HepG2 (cell line): ENCODE measurements at regions not wholly inside any gene's neighbourhood (a gene's known extent, or its start where the extent isn't known, plus 50 kb on each side); places are given as distances from the start of the nearest gene placed in this dataset.

Source experiments
- ATAC-seq: fragments of 200-7000 bp; cut with Tn5 transposase; 3 replicates; pipeline ENCODE4 v1.9.1; 2020; ENCODE audit warnings: mild to moderate bottlenecking, moderate library complexity
- BruUV-seq: library from RNA; stranded (reverse); fragments of 400-500 nt; replicated peaks from 2 replicates; lab custom pipeline; 2021; lab: Mats Ljungman, UMichigan
- CTCF ChIA-PET: fragments of 300-600 bp; formaldehyde crosslinking; extraction: SDS; loops from one replicate; lab custom pipeline; 2021; ENCODE audit warnings: low total read pairs, inconsistent platforms, low intra/inter-chr PET ratio; lab: Yijun Ruan, JAX
- POLR2A ChIA-PET: fragments of 350-600 bp; sonication (Branson Sonifier 250); formaldehyde crosslinking; loops from one replicate; lab custom pipeline; 2020; ENCODE audit warnings: antibody characterized with exemption, inconsistent platforms; lab: Yijun Ruan, JAX
- DNase-seq: peaks from one replicate; pipeline ENCODE4 v3.0.0-alpha.2; 2015; ENCODE audit warnings: low spot score
- FAIRE-seq: peaks from 3 replicates; lab custom pipeline; 2011; peaks lifted over from hg19 to GRCh38; lab: Jason Lieb, UNC
- H2AFZ ChIP-seq: one replicate; pipeline ENCODE4 v1.6.1; 2011; ENCODE audit warnings: low read length, inconsistent platforms
- H3K27ac ChIP-seq: fragments of 300-600 bp; 3 replicates; pipeline ENCODE4 v1.8.0; 2011; ENCODE audit warnings: mixed run types, mild to moderate bottlenecking, mixed read lengths, low read length, inconsistent platforms; ENCODE audit not compliant: insufficient read depth; ENCODE audit errors: extremely low read length
- H3K27me3 ChIP-seq, 2 experiments: fragments of 200-600 bp in 1 of 2; 2 replicates in 1 of 2; 3 replicates in 1 of 2; pipeline versions ENCODE4 v1.6.0 to v1.8.0; 2011; ENCODE audit warnings: low read length in 2 of 2, mild to moderate bottlenecking in 2 of 2, moderate library complexity in 2 of 2, inconsistent platforms in 1 of 2; ENCODE audit not compliant: insufficient read depth in 2 of 2, control insufficient read depth in 1 of 2
- H3K36me3 ChIP-seq, 2 experiments: fragments of 200-600 bp in 1 of 2; replicated peaks in 1 of 2; 2 replicates in 1 of 2; 3 replicates in 1 of 2; pipeline versions ENCODE4 v1.5.1 to v1.8.0; 2011; ENCODE audit warnings: low read length in 2 of 2, inconsistent platforms in 1 of 2; ENCODE audit not compliant: insufficient read depth in 2 of 2, control insufficient read depth in 1 of 2
- H3K4me1 ChIP-seq: 2 replicates; pipeline ENCODE4 v1.5.1; 2012; ENCODE audit warnings: low read length, inconsistent platforms; ENCODE audit not compliant: insufficient read depth
- H3K4me2 ChIP-seq: 2 replicates; pipeline ENCODE4 v1.6.0; 2011; ENCODE audit warnings: low read depth, low read length, inconsistent platforms
- H3K4me3 ChIP-seq, 3 experiments: fragments of 200-600 bp in 1 of 3; sonication (generic), shearing (Covaris generic) in 1 of 3; replicated peaks in 1 of 3; 2 replicates each; pipeline ENCODE4 v1.5.1; 2011 to 2016; ENCODE audit warnings: low read length in 3 of 3, inconsistent platforms in 2 of 3, low read depth in 2 of 3, mild to moderate bottlenecking in 2 of 3, control low read depth in 1 of 3, mixed read lengths in 1 of 3; ENCODE audit not compliant: insufficient read depth in 1 of 3
- H3K79me2 ChIP-seq: one replicate; pipeline ENCODE4 v1.6.1; 2011; ENCODE audit warnings: low read length, inconsistent platforms; ENCODE audit not compliant: insufficient read depth
- H3K9ac ChIP-seq: 2 replicates; pipeline ENCODE4 v1.6.0; 2011; ENCODE audit warnings: mild to moderate bottlenecking, low read depth, low read length, inconsistent platforms; ENCODE audit not compliant: insufficient read depth
- H3K9me3 ChIP-seq: 2 replicates; pipeline ENCODE4 v1.5.1; 2012; ENCODE audit warnings: mild to moderate bottlenecking, low read length
- H4K20me1 ChIP-seq: 2 replicates; pipeline ENCODE4 v1.6.0; 2011; ENCODE audit warnings: inconsistent platforms, mild to moderate bottlenecking, low read length, moderate library complexity; ENCODE audit not compliant: insufficient read depth
- HMGXB3 ChIP-seq: sonication (generic); formaldehyde crosslinking; IDR thresholded peaks from 2 replicates; pipeline ENCODE4 v1.4.0; 2020; ENCODE audit warnings: missing genetic modification reagents, borderline replicate concordance
- KDM5B ChIP-seq: sonication (generic); formaldehyde crosslinking; IDR thresholded peaks from 2 replicates; pipeline ENCODE4 v1.4.0; 2020; ENCODE audit warnings: missing genetic modification reagents, mild to moderate bottlenecking, borderline replicate concordance
- MAF1 ChIP-seq: sonication (generic); formaldehyde crosslinking; IDR thresholded peaks from 2 replicates; pipeline ENCODE4 v1.5.0; 2020; ENCODE audit warnings: missing genetic modification reagents, borderline replicate concordance
- MYC ChIP-seq: sonication (generic); formaldehyde crosslinking; IDR thresholded peaks from 2 replicates; pipeline ENCODE4 v1.9.0; 2021; ENCODE audit warnings: missing genetic modification reagents, borderline replicate concordance
- NFAT5 ChIP-seq: sonication (generic); formaldehyde crosslinking; IDR thresholded peaks from 2 replicates; pipeline ENCODE4 v1.4.0; 2020; ENCODE audit warnings: missing genetic modification reagents
- PAX8 ChIP-seq: sonication (generic); formaldehyde crosslinking; IDR thresholded peaks from 2 replicates; pipeline ENCODE4 v1.8.0; 2022; ENCODE audit warnings: mild to moderate bottlenecking, missing genetic modification reagents, borderline replicate concordance
- RBAK ChIP-seq: sonication (generic); formaldehyde crosslinking; IDR thresholded peaks from 2 replicates; pipeline ENCODE4 v1.5.1; 2020; ENCODE audit warnings: mild to moderate bottlenecking, missing genetic modification reagents
- ZBTB14 ChIP-seq: sonication (generic); formaldehyde crosslinking; IDR thresholded peaks from 2 replicates; pipeline ENCODE4 v1.4.0; 2020; ENCODE audit warnings: missing genetic modification reagents
- ZBTB21 ChIP-seq: sonication (generic); formaldehyde crosslinking; IDR thresholded peaks from 2 replicates; pipeline ENCODE4 v1.4.0; 2020; ENCODE audit warnings: missing genetic modification reagents
- ZNF350 ChIP-seq: sonication (generic); formaldehyde crosslinking; IDR thresholded peaks from 2 replicates; pipeline ENCODE4 v1.4.0; 2020; ENCODE audit warnings: mild to moderate bottlenecking, low read depth, missing genetic modification reagents, borderline replicate concordance
- ZNF570 ChIP-seq: sonication (generic); formaldehyde crosslinking; IDR thresholded peaks from 2 replicates; pipeline ENCODE4 v1.4.0; 2020; ENCODE audit warnings: mild to moderate bottlenecking, missing genetic modification reagents, borderline replicate concordance
- ZNF607 ChIP-seq: sonication (generic); formaldehyde crosslinking; IDR thresholded peaks from 2 replicates; pipeline ENCODE4 v1.5.1; 2020; ENCODE audit warnings: missing genetic modification reagents, mild to moderate bottlenecking, borderline replicate concordance
- ZNF703 ChIP-seq: sonication (generic); formaldehyde crosslinking; IDR thresholded peaks from 2 replicates; pipeline ENCODE4 v1.5.1; 2020; ENCODE audit warnings: missing genetic modification reagents, mild to moderate bottlenecking, moderate library complexity, borderline replicate concordance
- ZSCAN30 ChIP-seq: sonication (generic); formaldehyde crosslinking; IDR thresholded peaks from 2 replicates; pipeline ENCODE4 v1.5.0; 2020; ENCODE audit warnings: mild to moderate bottlenecking, missing genetic modification reagents
- in situ Hi-C: cut with HindIII; loops from 2 replicates; pipeline ENCODE4 v1.10.0; 2017; ENCODE audit warnings: low pct_unique_long_range_greater_than_20kb; ENCODE audit not compliant: extremely low pct_ligation_motif_present
- intact Hi-C: fragments of 100-400 bp; cut with micrococcal nuclease; formaldehyde crosslinking; loops from one replicate; pipeline ENCODE4 v1.10.0; 2022; ENCODE audit not compliant: unreplicated experiment

- no peak for TF ChIP-seq HMGXB3
- no peak for TF ChIP-seq KDM5B (CRISPR knock-in tag)
Observed at GRCh38 chr3:21056293-21056692, 694.7 kb downstream of the ZNF385D start (continued).

GRCh38 chr3:21055015-21055414 lies 696.0 kb downstream of the ZNF385D start:
- CTCF ChIA-PET = no interaction called here
- Histone ChIP-seq H3K36me3 (no peaks in the 10 kb centered on the region; a peak in 1 of 5 replicates), H4K20me1 (no peaks in the 10 kb centered on the region), H3K27me3 (no peaks in the 10 kb centered on the region), H3K9ac (no peak overlapping the region), H3K9me3 (peaks cover 91% of the 10 kb centered on the region), H3K27ac (no peak overlapping the region), H2AFZ (no peak overlapping the region), H3K4me2 (no peak overlapping the region), H3K4me1 (no peaks in the 10 kb centered on the region), H3K4me3 (no peak overlapping the region), H3K79me2 (no peaks in the 10 kb centered on the region)
- in situ Hi-C loops = no loop called here
- DNase-seq (no peak), ATAC-seq (no peak), FAIRE-seq (no peak)
- POLR2A ChIA-PET = no interaction called here
- BruUV-seq = no TSS peak
- intact Hi-C loops = no loop called here
- TF ChIP-seq ZBTB21 (CRISPR knock-in tag) (no peak), NFAT5 (no peak), ZNF607 (CRISPR knock-in tag) (no peak), ZNF703 (CRISPR knock-in tag) (no peak), PAX8 (CRISPR knock-in tag) (no peak), ZNF570 (CRISPR knock-in tag) (no peak), ZNF350 (CRISPR knock-in tag) (no peak), RBAK (CRISPR knock-in tag) (no peak), MYC (CRISPR knock-in tag) (no peak), ZSCAN30 (CRISPR knock-in tag) (no peak), ZBTB14 (CRISPR knock-in tag) (no peak), MAF1 (no peak)
